ENCODE measurements at regions not wholly inside any gene's neighbourhood (a gene's known extent, or its start where the extent isn't known, plus 50 kb on each side); places are given as distances from the start of the nearest gene placed in this dataset.

DNA sequence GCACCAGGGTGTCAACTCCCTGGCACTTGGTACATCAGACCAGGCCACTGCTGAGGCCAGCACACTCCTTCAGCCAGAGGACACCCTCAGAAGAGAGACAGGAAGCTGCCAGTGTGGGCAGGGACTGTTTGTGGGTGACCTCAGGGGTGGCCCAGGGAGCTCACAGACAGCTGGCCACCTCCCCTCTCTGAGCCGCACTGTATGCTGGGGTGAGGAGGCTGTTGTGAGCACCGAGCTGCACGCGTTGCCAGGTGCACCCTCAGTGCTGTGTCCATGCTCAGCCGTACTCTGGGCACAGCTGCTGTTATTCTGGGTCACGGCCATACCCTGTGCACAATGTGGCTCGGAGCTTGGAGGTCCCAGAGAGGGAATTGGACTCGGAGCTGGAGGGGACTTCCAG, 61.5 kb upstream of the NANOS1 start:
- TF ChIP-seq EZH2phosphoT487 (IDR thresholded peaks at IDR 0.05; ENCODE audit: borderline replicate concordance): no peak
- TF ChIP-seq, protein P1, sequence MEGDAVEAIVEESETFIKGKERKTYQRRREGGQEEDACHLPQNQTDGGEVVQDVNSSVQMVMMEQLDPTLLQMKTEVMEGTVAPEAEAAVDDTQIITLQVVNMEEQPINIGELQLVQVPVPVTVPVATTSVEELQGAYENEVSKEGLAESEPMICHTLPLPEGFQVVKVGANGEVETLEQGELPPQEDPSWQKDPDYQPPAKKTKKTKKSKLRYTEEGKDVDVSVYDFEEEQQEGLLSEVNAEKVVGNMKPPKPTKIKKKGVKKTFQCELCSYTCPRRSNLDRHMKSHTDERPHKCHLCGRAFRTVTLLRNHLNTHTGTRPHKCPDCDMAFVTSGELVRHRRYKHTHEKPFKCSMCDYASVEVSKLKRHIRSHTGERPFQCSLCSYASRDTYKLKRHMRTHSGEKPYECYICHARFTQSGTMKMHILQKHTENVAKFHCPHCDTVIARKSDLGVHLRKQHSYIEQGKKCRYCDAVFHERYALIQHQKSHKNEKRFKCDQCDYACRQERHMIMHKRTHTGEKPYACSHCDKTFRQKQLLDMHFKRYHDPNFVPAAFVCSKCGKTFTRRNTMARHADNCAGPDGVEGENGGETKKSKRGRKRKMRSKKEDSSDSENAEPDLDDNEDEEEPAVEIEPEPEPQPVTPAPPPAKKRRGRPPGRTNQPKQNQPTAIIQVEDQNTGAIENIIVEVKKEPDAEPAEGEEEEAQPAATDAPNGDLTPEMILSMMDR (IDR thresholded peaks at IDR 0.05 in 2 of 3, conservative IDR thresholded peaks at IDR 0.05 in 1 of 3; ENCODE audit: borderline replicate concordance in 1 of 3, insufficient read depth in 1 of 3, low read depth in 2 of 3, low read length in 2 of 3): no peak

Measured in HCT116 (cell line).